B cell (primary cell): ENCODE measurements at regions not wholly inside any gene's neighbourhood (a gene's known extent, or its start where the extent isn't known, plus 50 kb on each side); places are given as distances from the start of the nearest gene placed in this dataset.

Source experiments
- CTCF ChIP-seq: fragments of 200-600 bp; IDR thresholded peaks from one replicate; pipeline ENCODE4 v1.8.0; 2022; ENCODE audit warnings: antibody characterized with exemption, mild to moderate bottlenecking
- EZH2 ChIP-seq: IDR thresholded peaks from 2 replicates; pipeline ENCODE4 v1.6.1; 2012; ENCODE audit warnings: borderline replicate concordance, low read depth, mild to moderate bottlenecking, moderate library complexity, low read length; ENCODE audit not compliant: insufficient read depth, poor library complexity, severe bottlenecking

- TF ChIP-seq CTCF (no peak), EZH2 (no peak)
Measured at GRCh38 chr4:4671774-4672349, 130.0 kb upstream of the STX18 start.
